CD4-positive, CD25-positive, alpha-beta regulatory T cell (primary cell): ENCODE measurements at regions not wholly inside any gene's neighbourhood (a gene's known extent, or its start where the extent isn't known, plus 50 kb on each side); places are given as distances from the start of the nearest gene placed in this dataset.

Experiments used
- ATAC-seq, 2 donors: fragments of 150-1000 bp; cut with Tn5 transposase; one replicate each; pipeline ENCODE4 v1.10.0; 2021; ENCODE audit warnings: low read depth in 2 of 2, moderate number of reproducible peaks in 2 of 2, moderate library complexity in 1 of 2
- DNase-seq, 3 donors: peaks; one replicate each; pipeline versions ENCODE4 v3.0.0 to v3.0.0-alpha.2; 2012 to 2022; ENCODE audit warnings: mixed read lengths in 1 of 3
- H3K27ac ChIP-seq: one replicate; pipeline ENCODE4 v1.7.0; 2013; ENCODE audit warnings: mild to moderate bottlenecking, low read length; ENCODE audit not compliant: insufficient read depth, poor library complexity, severe bottlenecking
- H3K27me3 ChIP-seq: one replicate; pipeline ENCODE4 v1.7.0; 2013; ENCODE audit warnings: low read length; ENCODE audit not compliant: control insufficient read depth, insufficient read depth
- H3K36me3 ChIP-seq: one replicate; pipeline ENCODE4 v1.7.0; 2013; ENCODE audit warnings: mild to moderate bottlenecking, low read length, moderate library complexity; ENCODE audit not compliant: control insufficient read depth, insufficient read depth
- H3K4me1 ChIP-seq: 2 replicates; pipeline ENCODE4 v1.7.0; 2013; ENCODE audit warnings: mild to moderate bottlenecking, low read length; ENCODE audit not compliant: insufficient read depth, control insufficient read depth, poor library complexity, severe bottlenecking
- H3K4me3 ChIP-seq: one replicate; pipeline ENCODE4 v1.7.0; 2013; ENCODE audit warnings: low read depth, mild to moderate bottlenecking, low read length, moderate library complexity
- H3K9me3 ChIP-seq, 2 experiments: 1 replicate in 1 of 2; 2 replicates in 1 of 2; pipeline ENCODE4 v1.7.0; 2013; ENCODE audit warnings: low read length in 2 of 2, mild to moderate bottlenecking in 1 of 2, moderate library complexity in 1 of 2; ENCODE audit not compliant: control insufficient read depth in 2 of 2
- H3K27ac Mint-ChIP-seq, 3 donors: one replicate each; pipeline ENCODE4 v1.8.0; 2020 to 2022; ENCODE audit warnings: mild to moderate bottlenecking in 3 of 3, mixed read lengths in 3 of 3, moderate library complexity in 2 of 3
- H3K27me3 Mint-ChIP-seq: one replicate; pipeline ENCODE4 v1.8.0; 2022; ENCODE audit warnings: mild to moderate bottlenecking, mixed read lengths
- H3K36me3 Mint-ChIP-seq: one replicate; pipeline ENCODE4 v1.8.0; 2020; ENCODE audit warnings: mixed read lengths
- H3K4me1 Mint-ChIP-seq, 4 donors: one replicate each; pipeline ENCODE4 v1.8.0; 2020 to 2022; ENCODE audit warnings: mixed read lengths in 4 of 4, mild to moderate bottlenecking in 1 of 4
- H3K4me3 Mint-ChIP-seq, 4 donors: one replicate each; pipeline ENCODE4 v1.8.0; 2020 to 2022; ENCODE audit warnings: mild to moderate bottlenecking in 4 of 4, mixed read lengths in 4 of 4, moderate library complexity in 3 of 4
- H3K9me3 Mint-ChIP-seq, 7 donors: one replicate each; pipeline ENCODE4 v1.8.0; 2020 to 2022; ENCODE audit warnings: mixed read lengths in 7 of 7, mild to moderate bottlenecking in 3 of 7, moderate library complexity in 2 of 7

DNA sequence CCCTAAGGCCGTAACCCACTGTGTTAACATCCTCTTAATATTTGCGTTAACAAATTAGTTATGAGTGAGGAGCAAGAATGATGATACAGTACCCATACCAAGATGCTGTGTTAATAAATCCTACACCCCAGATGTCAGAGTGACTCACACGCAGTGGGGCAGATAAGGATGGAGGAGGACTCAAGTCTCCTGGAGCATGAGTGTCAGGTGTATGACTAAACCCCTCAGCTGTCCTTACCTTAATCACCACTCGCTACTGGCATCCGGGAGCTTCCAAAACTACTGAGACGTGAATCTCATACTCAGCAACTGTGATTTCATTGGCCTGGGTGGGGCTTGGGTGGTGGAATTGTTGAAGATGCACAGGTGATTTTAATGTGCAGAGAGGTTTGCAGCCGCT is 131.3 kb upstream of the MTHFD1L start:
- Mint-ChIP-seq H3K9me3 (no peaks in the 10 kb centered on the region), H3K4me1 (peaks cover 0 to 2% (median 0%) of the 10 kb centered on the region in 4 donors), H3K27me3 (no peaks in the 10 kb centered on the region), H3K4me3 (no peak overlapping the region), H3K27ac (no peak overlapping the region), H3K36me3 (no peaks in the 10 kb centered on the region)
- H3K27me3 ChIP-seq = no peaks in the 10 kb centered on the region
- H3K36me3 ChIP-seq = no peaks in the 10 kb centered on the region
- no peak overlapping the region for H3K27ac ChIP-seq
- H3K4me1 ChIP-seq = no peaks in the 10 kb centered on the region
- DNase-seq (no peak), ATAC-seq (no peak)
- H3K4me3 ChIP-seq = no peak overlapping the region
- H3K9me3 ChIP-seq = no peaks in the 10 kb centered on the region

DNA sequence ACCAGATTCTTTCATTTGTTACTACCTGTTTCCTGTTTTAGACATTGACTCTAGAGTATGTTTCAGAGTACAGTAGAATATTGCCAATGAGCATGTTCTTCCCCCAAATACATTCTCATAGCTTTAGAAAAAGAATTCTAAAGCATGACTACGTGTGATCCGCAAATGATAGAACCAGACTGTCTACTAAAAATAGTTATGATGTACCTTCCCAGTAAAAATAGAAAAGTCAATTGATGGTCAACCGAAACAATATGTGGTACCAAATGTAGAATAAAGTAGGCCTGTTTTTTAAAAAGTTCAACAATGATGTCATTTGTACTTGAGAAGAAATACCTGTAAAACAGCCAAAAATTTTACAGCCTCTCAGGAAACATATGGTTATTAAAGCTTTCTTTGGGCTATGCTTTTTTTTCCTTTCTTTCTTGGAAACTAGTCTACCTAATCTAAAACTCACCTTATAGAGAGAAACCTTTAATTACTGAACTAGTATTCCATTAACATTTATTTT is 130.1 kb upstream of the MTHFD1L start:
- H3K36me3 ChIP-seq = no peaks in the 10 kb centered on the region

DNA sequence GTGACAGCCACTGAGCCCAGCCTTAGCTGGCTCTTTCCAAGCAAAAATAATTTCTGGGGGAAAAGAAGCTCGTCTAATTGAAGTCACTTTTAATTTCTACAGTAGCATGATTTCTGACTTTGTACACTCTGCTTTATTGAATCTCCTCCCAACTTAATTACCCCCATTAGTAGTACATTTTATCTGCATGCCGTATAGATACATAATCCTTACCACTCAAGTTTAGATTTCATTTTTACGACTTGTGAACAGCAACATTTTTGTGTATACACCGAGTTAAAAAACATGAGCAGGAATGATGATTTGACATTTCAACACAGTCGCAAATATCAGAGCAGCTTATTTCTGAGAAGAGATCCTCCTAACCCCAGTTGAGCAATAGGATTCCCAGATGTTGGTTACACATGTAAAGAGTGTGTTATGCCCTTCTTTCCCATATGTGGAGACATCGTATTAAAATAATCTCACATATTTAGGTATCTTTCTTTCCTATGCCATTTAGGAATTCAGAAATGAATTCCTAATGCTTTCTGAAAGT is 127.3 kb upstream of the MTHFD1L start:
- no peaks in the 10 kb centered on the region for H3K4me1 Mint-ChIP-seq
- no peaks in the 10 kb centered on the region for H3K4me1 ChIP-seq
- DNase-seq (no peak), ATAC-seq (no peak)
- H3K36me3 Mint-ChIP-seq = no peaks in the 10 kb centered on the region
- H3K9me3 Mint-ChIP-seq = no peaks in the 10 kb centered on the region
- H3K27ac Mint-ChIP-seq = no peak overlapping the region
- no peak overlapping the region for H3K27ac ChIP-seq
- H3K27me3 Mint-ChIP-seq = peaks cover 4% of the 10 kb centered on the region
- no peaks in the 10 kb centered on the region for H3K36me3 ChIP-seq
- no peaks in the 10 kb centered on the region for H3K27me3 ChIP-seq
- H3K4me3 ChIP-seq = no peak overlapping the region
- no peaks in the 10 kb centered on the region for H3K9me3 ChIP-seq
- no peak overlapping the region for H3K4me3 Mint-ChIP-seq

More for the DNA sequence above, 130.1 kb upstream of the MTHFD1L start:
- Histone ChIP-seq H3K27me3 (no peaks in the 10 kb centered on the region), H3K4me3 (no peak overlapping the region), H3K27ac (no peak overlapping the region), H3K4me1 (no peaks in the 10 kb centered on the region), H3K9me3 (no peaks in the 10 kb centered on the region)
- Mint-ChIP-seq H3K9me3 (no peaks in the 10 kb centered on the region), H3K27ac (no peak overlapping the region), H3K36me3 (no peaks in the 10 kb centered on the region), H3K4me3 (no peak overlapping the region), H3K4me1 (no peaks in the 10 kb centered on the region), H3K27me3 (no peaks in the 10 kb centered on the region)
- DNase-seq (no peak), ATAC-seq (no peak)

DNA sequence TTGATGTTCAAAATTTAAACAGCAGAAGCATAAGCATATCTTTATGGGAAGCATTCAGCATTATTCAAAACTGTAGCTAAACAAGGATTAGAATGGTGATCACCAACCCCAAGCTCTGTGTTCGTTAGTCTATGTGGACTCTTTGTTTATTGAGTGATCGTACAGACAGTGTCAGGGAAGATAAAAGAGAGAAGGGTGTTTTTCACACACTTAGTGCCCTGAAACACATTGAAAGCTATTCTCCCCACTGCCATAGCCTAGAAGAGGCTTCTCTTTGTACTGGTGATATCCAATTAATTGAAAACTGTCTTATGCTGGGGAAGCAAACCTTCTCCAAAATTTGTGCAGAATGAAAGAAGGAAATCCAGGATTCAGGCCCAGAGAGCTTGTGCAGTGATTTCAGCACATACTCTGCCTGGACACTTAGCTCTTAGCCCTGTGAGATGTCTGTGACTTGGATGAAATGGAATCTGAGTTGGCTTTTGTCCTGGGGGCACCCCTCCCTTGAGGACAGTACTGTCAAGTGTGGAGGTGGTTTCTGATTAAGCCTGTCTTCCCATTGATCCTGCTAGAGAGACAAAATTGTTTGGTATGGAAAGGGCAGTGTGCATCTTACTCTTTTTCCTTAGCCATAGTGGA is 125.7 kb upstream of the MTHFD1L start:
- Mint-ChIP-seq H3K27ac (no peak overlapping the region), H3K4me1 (no peaks in the 10 kb centered on the region), H3K27me3 (peaks cover 4% of the 10 kb centered on the region), H3K36me3 (no peaks in the 10 kb centered on the region), H3K9me3 (no peaks in the 10 kb centered on the region), H3K4me3 (no peak overlapping the region)
- Histone ChIP-seq H3K4me1 (no peaks in the 10 kb centered on the region), H3K4me3 (no peak overlapping the region), H3K36me3 (no peaks in the 10 kb centered on the region), H3K27ac (no peak overlapping the region), H3K27me3 (no peaks in the 10 kb centered on the region), H3K9me3 (no peaks in the 10 kb centered on the region)
- DNase-seq (no peak), ATAC-seq (no peak)

DNA sequence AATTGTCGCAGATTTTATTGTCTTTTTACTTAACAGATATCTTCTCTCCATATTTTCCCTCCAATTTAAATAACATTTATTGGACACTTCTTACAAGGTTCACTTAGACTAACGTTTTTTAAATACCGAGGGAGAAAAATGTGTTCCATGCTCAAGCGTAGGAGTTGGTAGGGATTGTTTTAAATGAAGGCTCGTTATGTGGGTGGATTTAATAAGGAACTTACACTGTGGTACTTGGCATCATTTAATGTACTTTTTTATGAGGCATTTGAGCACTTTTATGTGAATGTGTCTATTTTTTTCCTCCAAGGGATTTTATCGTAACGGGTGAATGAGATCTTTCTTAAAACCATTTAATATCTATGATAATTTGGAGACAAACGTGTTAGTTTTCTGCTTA is 125.0 kb upstream of the MTHFD1L start:
- no peak for DNase-seq
- no peak for ATAC-seq
- Histone ChIP-seq H3K27me3 (no peaks in the 10 kb centered on the region), H3K9me3 (no peaks in the 10 kb centered on the region), H3K36me3 (no peaks in the 10 kb centered on the region), H3K4me3 (no peak overlapping the region), H3K27ac (no peak overlapping the region), H3K4me1 (no peaks in the 10 kb centered on the region)
- no peaks in the 10 kb centered on the region for H3K9me3 Mint-ChIP-seq
- no peaks in the 10 kb centered on the region for H3K4me1 Mint-ChIP-seq
- H3K27ac Mint-ChIP-seq = no peak overlapping the region
- H3K4me3 Mint-ChIP-seq = no peak overlapping the region
- H3K36me3 Mint-ChIP-seq = no peaks in the 10 kb centered on the region
- H3K27me3 Mint-ChIP-seq = peaks cover 4% of the 10 kb centered on the region

DNA sequence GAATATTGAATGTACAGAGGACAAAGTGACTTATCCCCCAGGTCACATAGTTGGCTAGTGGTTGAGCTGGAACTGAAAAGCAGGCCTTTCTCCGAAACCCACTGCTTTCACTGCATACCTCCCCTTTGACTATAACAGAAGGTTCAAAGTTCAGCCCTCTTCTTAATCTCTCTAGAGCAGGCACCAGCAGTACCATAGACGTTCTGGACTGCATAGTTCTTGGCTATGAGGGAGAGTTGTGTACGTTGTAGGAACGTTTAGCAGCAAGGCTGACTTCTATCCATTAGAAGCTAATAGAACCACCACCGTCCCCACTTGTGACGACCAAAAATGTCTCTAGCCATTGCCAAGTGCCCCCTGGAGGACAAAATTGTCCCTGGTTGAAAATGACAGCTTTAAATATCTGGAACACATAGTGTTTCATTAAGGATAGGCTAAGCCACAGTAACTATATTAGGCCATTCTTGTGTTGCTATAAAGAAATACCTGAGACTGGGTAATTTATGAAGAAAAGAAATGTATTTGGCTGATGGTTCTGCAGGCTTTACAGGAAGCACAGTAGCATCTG is 123.8 kb upstream of the MTHFD1L start:
- H3K36me3 ChIP-seq = no peaks in the 10 kb centered on the region
- no peak overlapping the region for H3K4me3 Mint-ChIP-seq
- no peaks in the 10 kb centered on the region for H3K27me3 ChIP-seq
- no peak for ATAC-seq
- peaks cover 4% of the 10 kb centered on the region for H3K27me3 Mint-ChIP-seq
- no peaks in the 10 kb centered on the region for H3K36me3 Mint-ChIP-seq
- H3K27ac Mint-ChIP-seq = no peak overlapping the region
- no peaks in the 10 kb centered on the region for H3K4me1 ChIP-seq
- peak in 1 of 3 donors; percentile 18 for DNase-seq
- no peaks in the 10 kb centered on the region for H3K4me1 Mint-ChIP-seq
- H3K9me3 ChIP-seq = no peaks in the 10 kb centered on the region
- H3K27ac ChIP-seq = no peak overlapping the region
- no peaks in the 10 kb centered on the region for H3K9me3 Mint-ChIP-seq
- no peak overlapping the region for H3K4me3 ChIP-seq

DNA sequence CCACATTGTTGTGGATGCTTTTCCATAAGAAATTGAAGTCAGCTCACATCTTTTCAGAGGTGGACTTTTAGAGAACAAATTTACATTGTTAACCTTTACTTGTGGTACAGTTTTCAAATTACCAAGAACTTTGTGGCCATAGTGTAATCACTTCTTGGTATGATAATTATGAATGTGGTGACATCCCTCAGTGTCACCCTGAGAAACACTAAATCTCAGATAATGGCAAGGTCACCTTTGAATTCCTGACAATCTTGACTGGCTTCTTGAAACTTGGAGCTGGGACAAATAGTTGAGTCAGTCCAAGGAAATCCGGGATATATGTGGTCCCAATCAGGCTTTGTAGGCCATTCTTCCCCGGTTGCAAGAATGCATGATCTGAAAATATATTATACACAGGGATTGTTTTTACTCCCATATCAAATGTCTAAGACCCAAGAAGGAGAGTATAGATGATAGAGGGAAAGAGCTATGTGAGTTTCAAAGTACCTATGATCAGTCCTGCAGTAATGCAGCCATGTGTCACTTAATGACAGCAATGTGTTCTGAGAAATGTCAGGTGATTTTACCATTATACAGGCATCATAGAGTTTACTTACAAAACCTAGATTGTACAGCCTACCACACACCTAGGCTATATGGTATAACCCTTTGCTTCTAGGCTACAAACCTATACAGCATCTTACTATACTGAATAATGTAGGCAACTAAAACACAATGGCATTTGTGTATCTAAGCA is 120.8 kb upstream of the MTHFD1L start:
- Histone ChIP-seq H3K36me3 (no peaks in the 10 kb centered on the region), H3K27ac (no peak overlapping the region), H3K4me1 (no peaks in the 10 kb centered on the region), H3K9me3 (no peaks in the 10 kb centered on the region), H3K27me3 (no peaks in the 10 kb centered on the region), H3K4me3 (no peak overlapping the region)
- no peaks in the 10 kb centered on the region for H3K36me3 Mint-ChIP-seq
- H3K9me3 Mint-ChIP-seq = no peaks in the 10 kb centered on the region
- peaks cover 4% of the 10 kb centered on the region for H3K27me3 Mint-ChIP-seq
- no peak overlapping the region for H3K4me3 Mint-ChIP-seq
- no peak for DNase-seq
- no peak overlapping the region for H3K27ac Mint-ChIP-seq
- H3K4me1 Mint-ChIP-seq = no peaks in the 10 kb centered on the region
- ATAC-seq = no peak
